Jurkat, Clone E6-1 (cell line): ENCODE measurements at regions not wholly inside any gene's neighbourhood (a gene's known extent, or its start where the extent isn't known, plus 50 kb on each side); places are given as distances from the start of the nearest gene placed in this dataset.

Experiments
- DNase-seq: peaks from one replicate; pipeline ENCODE4 v3.0.0-alpha.2; 2011; ENCODE audit warnings: low read depth, low spot score
- H3K4me3 ChIP-seq: 2 replicates; pipeline ENCODE4 v1.5.1; 2011; ENCODE audit warnings: mild to moderate bottlenecking, low read length, control low read depth, moderate library complexity

- no peak for DNase-seq
- no peak overlapping the region for H3K4me3 ChIP-seq
These were observed 445.0 kb upstream of the RIOK2 start for GRCh38 chr5:97628031-97628430.

DNA sequence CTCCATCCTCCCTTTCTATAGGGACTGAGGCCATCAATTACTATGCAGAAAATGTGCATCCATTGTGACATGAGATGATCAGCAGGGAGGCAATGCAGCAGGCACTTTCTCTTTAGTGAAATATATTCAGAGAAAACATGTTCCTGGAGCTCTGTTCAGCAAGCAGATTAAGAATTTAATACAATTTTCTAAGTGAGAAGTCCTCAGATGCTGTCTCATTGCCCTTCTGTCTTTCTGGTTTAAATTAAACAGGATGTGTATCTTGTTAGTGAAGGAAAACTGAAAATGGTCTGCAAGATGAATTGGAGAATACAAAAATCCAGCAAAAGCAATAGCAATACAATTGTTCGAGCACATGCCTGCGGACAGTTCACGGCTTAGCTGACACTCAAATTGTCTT is 445.8 kb upstream of the RIOK2 start:
- DNase-seq = no peak
- H3K4me3 ChIP-seq = no peak overlapping the region

DNA sequence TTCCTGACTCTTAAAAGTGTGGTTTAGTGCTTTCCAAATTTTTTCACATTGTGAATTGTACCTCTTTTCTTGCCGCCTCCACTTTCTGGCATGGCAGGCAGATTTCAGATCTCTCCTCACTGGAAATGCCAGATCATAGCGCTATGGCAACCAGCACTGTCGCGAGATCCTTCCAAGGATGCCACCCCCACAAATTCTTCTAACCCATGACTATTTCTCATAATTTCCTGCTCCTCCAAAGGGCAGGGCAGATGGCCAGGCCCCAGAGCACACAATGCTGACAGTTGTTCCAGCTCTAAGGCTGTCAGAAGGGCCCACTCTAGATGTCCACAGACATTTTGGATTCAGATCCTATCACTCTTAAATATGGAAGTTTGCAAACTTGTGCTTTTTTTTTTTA is 446.2 kb upstream of the RIOK2 start:
- H3K4me3 ChIP-seq = no peak overlapping the region
- no peak for DNase-seq

GRCh38 chr5:97635553-97635952 is 452.5 kb upstream of the RIOK2 start:
- H3K4me3 ChIP-seq = no peak overlapping the region
- DNase-seq = peak; percentile 41

DNA sequence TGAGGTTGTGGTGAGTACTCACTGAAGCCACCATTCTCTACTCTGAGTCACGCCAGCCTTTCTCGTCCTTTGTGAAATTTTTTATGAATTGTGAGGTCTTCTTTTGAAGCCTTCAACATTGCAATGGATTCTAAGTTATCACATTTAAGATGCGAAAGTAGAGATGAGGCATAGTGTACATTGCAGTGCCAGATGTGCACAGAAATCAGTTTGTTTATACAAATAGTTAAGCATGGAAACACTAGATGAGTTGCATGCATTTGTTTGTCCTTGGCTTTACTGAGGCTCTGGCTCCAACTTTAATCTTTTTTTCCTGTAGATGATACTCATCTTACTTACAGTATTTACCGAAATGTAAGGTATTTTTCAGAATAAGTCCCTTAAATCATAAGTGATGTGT is 453.7 kb upstream of the RIOK2 start:
- DNase-seq = no peak
- no peak overlapping the region for H3K4me3 ChIP-seq

DNA sequence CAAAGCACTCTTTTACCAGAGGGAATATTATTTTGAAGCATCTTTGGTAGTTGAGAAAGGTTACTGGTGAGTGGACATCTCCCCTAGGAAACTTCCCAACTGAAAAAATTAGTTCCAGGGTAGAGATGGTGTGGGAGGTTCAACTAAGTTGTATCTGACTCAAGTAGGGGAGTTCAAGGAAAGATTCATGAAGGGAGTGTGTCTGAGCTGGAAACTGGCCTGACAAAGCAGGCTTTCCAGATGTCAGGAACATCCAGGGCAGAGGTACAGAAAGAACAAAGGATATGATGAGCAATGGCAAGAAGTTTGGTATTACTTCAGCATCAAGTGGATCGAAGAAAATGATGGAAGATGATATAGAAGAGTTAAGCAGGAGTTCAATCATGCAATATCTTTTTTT is 458.0 kb upstream of the RIOK2 start:
- DNase-seq = no peak
- no peak overlapping the region for H3K4me3 ChIP-seq

DNA sequence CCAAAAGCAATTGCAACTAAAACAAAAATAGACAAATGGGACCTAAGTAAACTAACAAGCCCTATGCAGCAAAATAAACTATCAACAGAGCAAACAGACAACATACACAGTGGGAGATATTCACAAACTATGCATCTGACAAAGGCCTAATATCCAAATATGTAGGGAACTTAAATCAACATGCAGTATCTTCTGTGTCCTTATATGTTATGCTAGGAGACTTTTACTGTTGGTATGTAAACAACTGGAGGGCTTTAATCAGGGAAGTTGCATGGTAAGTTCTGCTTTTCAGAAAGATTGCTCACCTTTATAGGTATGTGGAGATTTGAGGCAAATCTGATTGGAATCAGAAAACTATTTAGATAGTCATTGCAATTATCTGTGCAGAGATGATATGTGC is 461.2 kb upstream of the RIOK2 start:
- DNase-seq = no peak
- no peak overlapping the region for H3K4me3 ChIP-seq

GRCh38 chr5:97644896-97645295 is 461.8 kb upstream of the RIOK2 start:
- H3K4me3 ChIP-seq = no peak overlapping the region
- DNase-seq = no peak

DNA sequence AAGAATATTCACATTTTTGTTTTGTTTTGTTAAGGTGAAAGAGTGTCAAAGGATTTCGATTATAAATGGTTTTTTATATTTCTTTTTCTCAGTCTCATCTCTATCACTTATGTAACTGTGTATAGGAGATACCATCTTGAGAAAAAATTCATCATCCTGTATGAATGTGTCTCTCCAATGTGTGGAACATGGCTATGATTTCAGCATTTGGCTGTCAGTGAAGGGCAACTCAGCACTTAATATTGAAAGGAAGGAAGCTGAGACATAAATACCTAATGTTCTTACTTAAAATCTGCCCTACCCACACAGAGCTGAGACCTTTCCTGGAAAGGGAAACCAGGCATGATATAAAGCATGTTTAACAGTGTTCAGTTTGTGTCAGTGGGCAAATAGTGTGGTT is 474.2 kb upstream of the RIOK2 start:
- no peak overlapping the region for H3K4me3 ChIP-seq
- DNase-seq = no peak

DNA sequence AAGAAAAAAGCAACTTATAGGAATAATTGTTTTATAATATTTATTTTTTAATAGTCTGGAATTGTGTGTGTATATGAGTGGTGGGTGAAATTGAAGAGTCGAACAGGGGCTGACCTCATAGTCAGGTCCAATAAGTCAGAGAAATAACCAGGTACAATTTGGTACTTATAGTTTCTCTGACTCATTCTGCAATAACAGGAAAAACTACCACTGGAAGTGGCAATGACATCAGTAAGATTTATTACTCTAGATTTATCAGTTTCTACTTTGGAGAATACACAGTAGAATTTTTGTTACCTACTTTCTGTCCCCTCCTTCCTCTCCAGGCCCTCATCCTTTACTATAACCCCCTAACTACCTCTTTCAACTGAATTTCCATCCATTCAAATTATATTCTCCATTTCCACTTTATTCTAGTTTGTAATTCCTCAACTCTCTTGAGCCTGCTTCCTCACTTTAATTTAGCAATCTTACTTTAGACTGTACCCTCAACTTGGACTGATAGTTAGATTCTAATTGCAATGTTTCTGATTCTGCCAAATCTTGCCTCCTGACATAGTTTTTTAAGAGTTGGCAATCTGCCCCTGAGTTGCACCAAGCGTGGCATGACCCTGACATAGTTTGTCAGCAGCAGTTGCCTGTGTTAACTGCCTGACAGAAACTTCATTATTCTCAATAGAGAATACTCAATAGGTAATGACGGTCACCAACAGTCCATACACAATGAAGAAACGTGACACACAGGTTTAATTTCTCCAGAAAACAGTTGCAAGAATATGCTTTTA is 475.3 kb upstream of the RIOK2 start:
- H3K4me3 ChIP-seq = no peak overlapping the region
- DNase-seq = no peak

DNA sequence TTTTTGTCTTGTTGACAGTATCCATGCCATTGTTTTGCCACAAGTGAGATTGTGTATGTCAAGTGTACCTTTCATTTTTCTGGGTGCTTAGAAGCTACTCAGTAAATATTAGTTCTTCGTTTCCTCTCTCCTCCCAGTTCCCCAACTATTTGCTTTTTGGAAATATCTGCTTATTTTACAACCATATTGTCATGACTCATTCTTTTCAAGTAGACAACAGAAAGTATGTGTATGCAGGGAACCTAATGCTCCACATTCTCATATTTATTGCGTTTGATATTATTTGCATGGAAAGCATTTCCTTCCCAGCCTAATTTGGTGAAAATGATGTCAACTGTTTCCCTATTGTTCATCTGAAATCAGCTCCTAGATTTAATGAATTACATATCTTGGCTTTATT is 483.7 kb upstream of the RIOK2 start:
- no peak overlapping the region for H3K4me3 ChIP-seq
- no peak for DNase-seq

- no peak overlapping the region for H3K4me3 ChIP-seq
- DNase-seq = no peak
These were observed 487.4 kb upstream of the RIOK2 start for GRCh38 chr5:97670447-97670846.

- DNase-seq = no peak
- H3K4me3 ChIP-seq = no peak overlapping the region
These were observed 493.6 kb upstream of the RIOK2 start for GRCh38 chr5:97676608-97677007.

DNA sequence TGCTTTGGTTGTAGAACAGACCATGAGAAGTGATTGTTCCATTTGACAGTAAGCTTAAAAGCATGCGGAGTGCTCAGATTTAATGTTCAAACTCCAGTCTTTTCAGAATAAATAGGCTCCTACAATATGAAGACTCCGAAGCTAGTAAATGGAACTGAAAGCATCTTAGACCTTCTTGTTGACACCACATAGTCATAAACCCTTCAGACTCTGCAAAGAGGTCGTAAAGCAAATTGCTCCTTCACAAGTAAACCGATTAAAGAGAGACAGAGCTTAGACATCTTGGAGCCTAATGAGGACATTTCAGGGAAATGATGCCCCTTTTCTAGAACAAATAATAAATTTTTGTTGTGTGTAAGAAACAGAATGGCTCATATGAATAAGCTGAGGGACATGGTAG is 511.0 kb upstream of the RIOK2 start:
- no peak overlapping the region for H3K4me3 ChIP-seq
- no peak for DNase-seq

DNA sequence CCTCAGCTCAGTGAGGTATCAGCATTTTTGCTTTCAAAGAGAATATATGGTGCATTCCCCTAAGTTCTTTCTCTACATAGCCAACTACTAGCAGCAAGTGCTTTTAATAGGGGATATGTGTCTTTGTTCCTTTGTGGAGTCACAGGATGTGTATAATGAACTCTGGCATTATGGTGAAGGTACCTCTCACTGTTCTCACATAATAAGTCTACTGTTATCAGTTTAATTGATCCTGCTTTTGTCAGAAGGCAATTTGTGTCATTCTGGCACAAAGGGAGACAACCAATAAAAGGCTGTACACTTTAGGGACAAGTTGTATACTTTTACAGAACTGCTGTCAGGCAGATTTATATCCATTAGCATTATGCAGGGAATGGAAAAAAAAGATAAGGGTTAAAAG is 531.4 kb upstream of the RIOK2 start:
- H3K4me3 ChIP-seq = no peak overlapping the region
- no peak for DNase-seq

DNA sequence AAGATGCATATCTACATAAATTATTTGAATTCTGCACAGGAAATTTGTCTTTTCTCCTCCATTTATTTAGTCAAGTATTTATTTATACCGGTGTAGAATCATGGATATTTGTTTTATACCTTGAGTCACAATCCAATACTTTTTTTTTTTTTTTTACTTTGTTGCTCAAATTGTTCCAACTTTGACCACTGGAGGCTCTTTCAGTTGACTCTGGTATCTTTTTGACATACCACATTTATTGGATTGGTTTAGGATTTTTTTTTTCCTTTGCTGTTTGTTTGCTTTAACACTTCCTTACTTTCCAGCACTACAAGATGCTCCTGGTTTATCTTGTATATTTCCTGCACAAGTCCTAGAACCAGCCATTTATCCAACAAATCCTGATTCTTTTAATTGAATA is 543.1 kb upstream of the RIOK2 start:
- H3K4me3 ChIP-seq = no peak overlapping the region
- DNase-seq = no peak

- no peak overlapping the region for H3K4me3 ChIP-seq
- DNase-seq = no peak
These were observed 545.9 kb upstream of the RIOK2 start for GRCh38 chr5:97728920-97729319.

GRCh38 chr5:97729938-97730337 is 546.9 kb upstream of the RIOK2 start:
- no peak for DNase-seq
- no peak overlapping the region for H3K4me3 ChIP-seq

GRCh38 chr5:97735209-97735608 is 552.2 kb upstream of the RIOK2 start:
- DNase-seq = no peak

DNA sequence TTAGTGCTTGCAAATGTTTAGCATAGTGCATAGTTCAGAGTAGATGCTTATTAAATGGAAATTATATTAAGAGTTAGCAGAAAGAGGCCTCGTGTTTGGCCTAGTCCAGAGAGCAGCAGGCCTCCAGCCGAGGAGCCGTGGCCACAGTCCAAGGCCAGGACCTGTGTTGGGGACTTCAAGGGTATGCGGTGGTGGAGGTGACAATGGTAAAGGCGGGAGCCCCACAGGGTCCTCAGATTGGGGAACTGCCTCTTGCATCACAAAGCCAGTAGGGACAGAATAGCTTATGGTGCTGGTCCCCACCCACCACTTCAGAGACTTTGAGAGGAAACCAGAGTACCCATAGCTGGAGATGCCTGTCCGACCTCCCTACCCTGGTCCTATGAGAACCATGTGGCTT is 554.6 kb upstream of the RIOK2 start:
- DNase-seq = no peak
- H3K4me3 ChIP-seq = no peak overlapping the region

More at GRCh38 chr5:97735209-97735608, 552.2 kb upstream of the RIOK2 start:
- no peak overlapping the region for H3K4me3 ChIP-seq

DNA sequence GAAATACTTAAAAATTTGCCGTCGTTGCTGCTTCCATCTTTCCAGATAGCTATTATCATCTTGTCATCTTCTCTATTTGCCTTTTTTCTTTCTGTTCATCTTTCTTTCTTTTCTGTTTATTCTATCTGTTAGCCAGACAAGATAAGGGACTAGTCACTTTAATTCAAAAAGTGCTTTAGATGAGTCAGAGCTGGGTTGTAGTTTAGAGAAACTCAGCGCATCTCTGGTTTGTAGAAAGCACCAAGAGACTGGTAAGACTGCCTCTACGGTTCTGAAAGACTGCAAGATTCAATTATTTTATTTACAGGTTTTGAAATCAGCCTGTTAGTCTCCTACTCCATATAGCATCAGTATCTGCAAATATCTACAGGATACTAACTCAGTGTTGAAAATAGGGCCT is 562.8 kb upstream of the RIOK2 start:
- H3K4me3 ChIP-seq = no peak overlapping the region
- no peak for DNase-seq
